HG03060 (cell line): ENCODE measurements at regions not wholly inside any gene's neighbourhood (a gene's known extent, or its start where the extent isn't known, plus 50 kb on each side); places are given as distances from the start of the nearest gene placed in this dataset.

Source experiments
- ATAC-seq: cut with Tn5 transposase; IDR thresholded peaks from one replicate; pipeline ENCODE4 v1.9.1; 2021; ENCODE audit warnings: low read depth, moderate number of reproducible peaks; ENCODE audit not compliant: unreplicated experiment

GRCh38 chr5:155998257-155998656, 328.7 kb upstream of the SGCD start:
- ATAC-seq = no peak

- ATAC-seq = no peak
Measured at GRCh38 chr5:156000115-156000514, 326.8 kb upstream of the SGCD start.

GRCh38 chr5:156004754-156005153, 322.2 kb upstream of the SGCD start:
- ATAC-seq = no peak

GRCh38 chr5:156006026-156006647, 320.8 kb upstream of the SGCD start:
- ATAC-seq = no peak

GRCh38 chr5:156008844-156009243, 318.1 kb upstream of the SGCD start:
- no peak for ATAC-seq

- ATAC-seq = no peak
Measured at GRCh38 chr5:156009583-156009982, 317.4 kb upstream of the SGCD start.

GRCh38 chr5:156015137-156015536, 311.8 kb upstream of the SGCD start:
- ATAC-seq = no peak

- ATAC-seq = no peak
Measured at GRCh38 chr5:156019130-156019529, 307.8 kb upstream of the SGCD start.

- ATAC-seq = no peak
Measured at GRCh38 chr5:156019571-156020180, 307.3 kb upstream of the SGCD start.

GRCh38 chr5:156020647-156021046, 306.3 kb upstream of the SGCD start:
- ATAC-seq = no peak

GRCh38 chr5:156021866-156022265, 305.1 kb upstream of the SGCD start:
- ATAC-seq = no peak

GRCh38 chr5:156025656-156026055, 301.3 kb upstream of the SGCD start:
- ATAC-seq = no peak

GRCh38 chr5:156031181-156031580, 295.8 kb upstream of the SGCD start:
- ATAC-seq = no peak

- no peak for ATAC-seq
Measured at GRCh38 chr5:156036640-156037039, 290.3 kb upstream of the SGCD start.

GRCh38 chr5:156037151-156037909, 289.6 kb upstream of the SGCD start:
- no peak for ATAC-seq

- ATAC-seq = no peak
Measured at GRCh38 chr5:156042726-156043125, 284.2 kb upstream of the SGCD start.

- ATAC-seq = no peak
Measured at GRCh38 chr5:156043351-156043750, 283.6 kb upstream of the SGCD start.

- no peak for ATAC-seq
Measured at GRCh38 chr5:156051972-156052371, 275.0 kb upstream of the SGCD start.

GRCh38 chr5:156052656-156053055, 274.3 kb upstream of the SGCD start:
- no peak for ATAC-seq

- no peak for ATAC-seq
Measured at GRCh38 chr5:156053056-156053455, 273.9 kb upstream of the SGCD start.

GRCh38 chr5:156076912-156077311, 250.1 kb upstream of the SGCD start:
- ATAC-seq = no peak

GRCh38 chr5:156087577-156088110, 239.3 kb upstream of the SGCD start:
- no peak for ATAC-seq
